Hepatic stellate cell (primary cell): ENCODE measurements at regions not wholly inside any gene's neighbourhood (a gene's known extent, or its start where the extent isn't known, plus 50 kb on each side); places are given as distances from the start of the nearest gene placed in this dataset.
"Not testable (repeated sequence)": the region's sequence is repeated elsewhere in the genome, so short reads cannot be mapped to it uniquely, and the experiment has no call there.

Experiments
- DNase-seq: peaks from one replicate; pipeline ENCODE4 v3.0.0; 2011; ENCODE audit warnings: low spot score

DNA sequence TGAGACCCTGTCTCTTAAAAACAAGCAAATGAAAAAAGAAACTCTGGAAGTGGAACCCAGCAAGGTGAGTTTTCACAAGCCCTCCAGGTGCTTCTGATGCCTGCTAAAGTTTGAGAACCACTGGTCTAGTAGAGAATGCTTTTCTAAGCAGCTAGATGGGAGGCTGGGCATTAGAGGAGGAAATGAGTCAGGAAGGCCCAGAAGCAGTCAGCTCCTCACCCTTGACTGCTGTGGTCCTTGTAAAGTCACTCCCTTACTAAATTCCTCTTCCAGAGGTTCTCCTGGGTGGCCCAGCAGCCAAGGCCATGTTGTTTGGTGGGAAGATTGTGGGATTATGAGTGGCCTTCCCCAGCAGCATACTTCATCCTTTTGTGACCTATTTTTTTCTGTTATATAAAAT, 52.0 kb upstream of the FYN start:
- peak; percentile 70 for DNase-seq

DNA sequence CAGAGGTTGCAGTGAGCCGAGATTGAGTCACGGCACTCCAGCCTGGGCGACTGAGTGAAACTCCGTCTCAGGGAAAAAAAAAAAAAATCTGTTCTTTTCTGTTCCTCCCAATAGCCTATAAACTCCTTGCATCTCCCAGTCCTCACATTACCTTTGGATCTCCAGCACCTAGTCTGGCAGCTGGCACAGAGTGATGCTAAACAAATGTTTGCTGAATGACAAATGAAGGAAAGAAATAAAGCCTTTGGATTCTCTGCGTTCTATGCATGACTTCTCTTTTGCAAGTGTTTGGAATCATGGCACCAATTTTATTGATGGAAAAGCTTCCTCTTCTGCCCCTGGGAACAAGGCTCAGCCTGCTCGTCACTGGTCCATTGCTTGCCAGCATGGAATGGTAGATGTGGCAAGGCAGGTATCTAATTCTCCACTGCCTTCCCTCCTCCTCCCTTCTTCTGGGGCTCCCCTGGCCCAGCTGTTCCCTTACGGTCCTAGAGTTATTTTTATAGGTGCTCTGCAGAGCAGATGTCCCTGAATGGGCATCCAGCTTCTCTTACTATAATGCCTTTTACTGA, 53.6 kb upstream of the FYN start:
- no peak for DNase-seq

DNA sequence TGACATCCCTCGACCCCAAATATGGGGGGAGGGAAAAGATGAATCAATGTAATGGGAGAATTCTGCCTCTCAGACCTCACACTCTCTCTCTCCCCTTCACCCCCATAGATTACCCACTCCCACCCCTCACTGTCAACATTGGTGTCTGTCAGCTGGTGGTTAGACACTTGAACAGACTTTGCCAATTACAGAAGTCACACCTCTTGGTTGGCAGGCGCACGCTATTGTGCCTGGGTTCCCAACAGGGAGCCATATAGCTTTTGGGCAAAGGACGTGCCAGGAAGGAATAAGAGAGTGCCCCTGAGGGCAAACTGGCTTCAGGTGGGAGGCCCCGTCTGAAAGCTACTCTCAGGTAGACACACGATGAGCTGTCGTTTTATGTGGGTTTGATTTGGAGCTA, 54.1 kb upstream of the FYN start:
- DNase-seq = no peak

DNA sequence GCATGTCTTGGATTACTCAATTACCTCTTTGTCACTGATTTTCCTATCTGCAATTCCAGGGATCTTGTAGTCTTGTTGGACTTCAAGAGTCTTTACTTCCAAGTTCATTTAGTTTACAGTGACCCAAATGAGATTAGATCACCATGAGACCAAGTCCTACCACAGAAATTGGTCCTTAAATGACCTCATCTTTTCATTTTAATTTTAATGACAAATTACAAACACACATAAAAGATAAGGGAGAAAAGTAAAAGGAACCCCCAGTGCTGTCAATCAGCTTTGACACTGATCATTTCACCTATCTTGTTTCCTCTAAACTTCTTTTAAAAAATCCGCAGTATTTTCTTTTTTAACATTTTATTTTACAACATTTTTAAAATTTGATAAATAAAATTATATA, 54.9 kb upstream of the FYN start:
- DNase-seq = no peak

DNA sequence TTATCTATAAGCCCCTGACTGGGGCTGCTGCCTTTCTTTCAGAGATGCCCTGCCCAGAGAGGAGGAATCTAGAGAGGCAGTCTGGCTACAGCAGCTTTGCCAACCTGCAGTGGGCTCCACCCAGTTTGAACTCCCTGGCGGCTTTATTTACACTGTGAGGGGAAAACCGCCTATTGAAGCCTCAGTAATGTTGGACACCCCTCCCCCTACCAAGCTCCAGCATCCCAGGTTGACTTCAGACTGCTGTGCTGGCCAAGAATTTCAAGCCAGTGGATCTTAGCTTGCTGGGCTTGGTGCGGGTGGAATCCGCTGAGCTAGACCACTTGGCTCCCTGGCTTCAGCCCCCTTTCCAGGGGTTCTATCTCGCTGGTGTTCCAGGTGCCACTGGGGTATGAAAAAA, 61.4 kb upstream of the FYN start:
- DNase-seq = not testable (repeated sequence)

DNA sequence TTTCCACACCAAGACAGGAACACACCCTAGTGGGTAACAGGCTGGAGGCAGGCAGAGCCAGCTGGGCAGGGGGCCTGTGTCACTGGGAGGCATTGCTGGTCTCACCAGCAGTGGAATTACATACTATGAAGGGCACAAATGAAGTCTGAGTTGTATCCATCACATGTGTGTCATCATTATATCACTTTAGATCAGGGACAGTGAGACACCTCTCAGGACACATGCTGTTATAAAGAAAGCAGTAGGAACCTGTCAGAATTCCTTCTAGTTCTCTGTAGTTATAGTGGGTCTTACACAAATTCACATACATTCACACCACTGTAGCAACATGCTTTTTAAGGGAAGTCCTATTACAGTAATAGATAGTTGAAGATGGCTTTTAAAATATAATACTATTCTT, 63.5 kb upstream of the FYN start:
- no peak for DNase-seq

DNA sequence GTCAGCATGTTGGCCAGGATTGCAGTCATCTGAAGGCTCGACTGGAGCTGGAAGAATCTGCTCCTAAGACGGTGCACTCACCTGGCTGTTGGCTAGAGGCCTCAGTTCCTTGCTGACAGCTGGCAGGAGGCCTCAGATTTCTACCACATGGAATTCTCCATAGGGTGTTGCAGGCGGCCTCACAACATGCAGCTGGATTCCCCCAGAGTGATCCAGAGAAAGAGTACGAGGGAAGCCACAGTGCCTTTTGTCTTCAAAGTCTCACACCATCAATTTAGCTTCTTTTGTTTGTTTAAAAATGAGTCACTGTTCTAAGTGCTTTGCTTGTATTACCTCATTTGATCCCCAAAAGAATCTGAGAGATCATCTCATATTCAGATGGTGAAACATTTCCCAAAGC, 65.5 kb upstream of the FYN start:
- DNase-seq = no peak

DNA sequence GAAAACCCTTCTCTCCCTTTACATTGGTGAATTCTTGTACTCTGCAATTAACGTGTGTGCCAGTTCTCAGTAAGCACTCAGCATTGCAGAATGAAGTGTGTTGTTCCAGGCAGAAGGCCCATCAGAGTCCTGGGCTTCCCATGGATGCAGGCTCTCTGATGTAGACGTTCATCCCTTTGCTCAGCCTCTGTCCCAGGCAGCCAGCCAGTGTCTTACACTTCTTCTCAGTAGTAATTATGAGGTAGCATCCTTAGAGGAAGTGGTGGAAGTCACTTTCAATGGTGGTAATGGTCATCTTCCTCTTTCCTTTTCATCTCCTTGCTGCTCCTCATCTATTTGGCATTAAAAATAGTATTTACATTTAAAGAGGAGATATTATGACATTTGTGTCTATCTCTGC, 66.7 kb upstream of the FYN start:
- DNase-seq = no peak

DNA sequence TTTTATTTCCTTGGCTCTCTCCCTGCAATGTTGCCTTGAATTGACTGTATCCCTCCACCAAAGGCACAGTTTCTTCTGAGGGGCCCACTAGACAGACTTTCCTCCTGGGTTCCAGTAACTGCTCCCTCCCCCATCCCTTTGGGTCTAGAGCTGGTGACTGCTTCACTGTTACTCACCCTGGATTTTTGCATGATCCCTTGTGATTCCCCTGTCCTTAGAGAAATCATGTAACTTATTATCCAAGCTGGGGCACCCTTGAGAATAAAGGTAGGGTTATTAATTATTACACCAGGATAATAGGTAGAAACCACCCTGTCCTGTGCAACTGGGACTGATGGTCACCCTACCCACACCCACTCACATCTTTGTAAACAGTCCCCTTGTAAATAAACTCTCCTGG, 67.5 kb upstream of the FYN start:
- DNase-seq = no peak

DNA sequence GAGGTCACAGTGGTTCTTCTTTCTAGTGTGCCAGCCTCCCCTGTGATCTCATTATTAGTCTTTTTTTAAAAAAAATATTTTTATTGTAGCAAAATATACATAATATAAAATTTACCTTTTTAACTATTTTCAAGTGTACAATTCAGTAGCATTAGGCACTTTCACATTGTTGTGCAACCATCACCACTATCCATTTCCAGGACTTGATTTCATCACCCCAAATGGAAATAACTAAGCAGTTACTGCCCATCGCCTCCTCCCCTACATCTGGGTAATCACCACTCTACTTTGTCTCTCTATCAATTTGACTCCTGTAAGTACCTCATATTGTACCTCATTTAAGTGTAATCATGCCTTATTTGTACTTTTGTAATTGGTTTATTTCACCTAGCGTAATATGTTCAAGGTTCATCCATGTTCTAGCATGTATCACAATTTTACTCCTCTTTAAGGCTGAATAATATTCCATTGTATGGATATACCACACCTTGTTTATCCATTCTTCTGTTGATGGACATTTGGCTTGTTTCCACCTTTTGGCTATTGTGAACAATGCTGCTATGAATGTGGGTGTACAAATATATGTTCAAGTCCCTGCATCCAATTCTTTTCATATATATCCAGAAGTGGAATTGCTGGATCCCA, 68.6 kb upstream of the FYN start:
- DNase-seq = no peak

DNA sequence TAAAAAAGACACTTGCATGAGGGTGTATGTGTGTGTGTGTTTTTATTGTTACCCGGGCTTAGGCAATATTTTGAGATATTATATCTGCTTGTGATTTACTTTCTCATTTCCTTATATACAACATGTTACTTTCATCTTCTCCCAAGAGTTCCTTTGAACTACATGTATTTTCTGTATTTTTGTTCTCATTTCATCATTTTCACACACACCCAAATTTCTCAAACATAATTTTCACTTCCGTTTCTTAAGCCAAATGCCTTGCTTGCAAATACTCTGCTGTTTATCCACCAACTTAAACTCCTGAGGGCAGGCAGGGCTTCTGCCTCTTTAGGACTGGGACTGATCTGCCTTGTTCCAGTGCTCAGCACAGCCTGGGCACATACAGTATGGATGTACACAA, 69.3 kb upstream of the FYN start:
- DNase-seq = no peak

DNA sequence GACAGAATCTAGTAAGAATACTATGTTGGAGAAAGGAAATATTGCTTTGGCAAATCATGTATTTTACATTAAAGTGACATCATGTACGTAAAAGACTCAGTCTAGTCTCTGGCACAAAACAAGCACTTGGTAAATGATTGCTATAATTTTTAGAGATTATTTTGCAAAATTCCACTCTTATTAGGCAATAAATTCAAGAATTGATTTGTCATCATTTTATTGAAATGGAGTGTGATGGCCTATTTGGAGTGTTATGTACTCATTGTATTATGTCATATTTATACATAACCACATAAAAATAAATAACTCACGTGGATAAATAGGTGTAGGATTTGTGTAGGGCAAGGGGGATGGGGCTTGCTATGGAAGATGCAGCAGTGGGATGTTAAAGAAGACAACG, 70.0 kb upstream of the FYN start:
- no peak for DNase-seq

DNA sequence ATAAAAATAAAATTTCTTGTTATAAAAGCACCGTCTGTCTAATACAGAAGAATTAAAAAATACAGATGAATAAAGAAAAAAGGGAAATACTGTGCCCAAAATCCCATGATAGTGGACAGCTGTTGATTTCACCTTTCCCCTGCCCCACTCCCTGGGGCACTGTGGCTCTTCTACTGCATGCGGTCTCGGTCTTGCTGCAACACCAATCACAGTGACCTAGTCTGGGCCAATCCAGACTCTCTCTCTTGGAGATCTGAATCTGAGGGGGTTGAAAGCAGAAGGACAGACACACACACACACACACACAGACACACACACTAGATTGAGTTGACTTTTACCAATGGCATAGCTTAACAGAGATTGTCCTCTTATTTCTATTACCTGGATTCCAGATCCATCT, 70.5 kb upstream of the FYN start:
- DNase-seq = no peak

DNA sequence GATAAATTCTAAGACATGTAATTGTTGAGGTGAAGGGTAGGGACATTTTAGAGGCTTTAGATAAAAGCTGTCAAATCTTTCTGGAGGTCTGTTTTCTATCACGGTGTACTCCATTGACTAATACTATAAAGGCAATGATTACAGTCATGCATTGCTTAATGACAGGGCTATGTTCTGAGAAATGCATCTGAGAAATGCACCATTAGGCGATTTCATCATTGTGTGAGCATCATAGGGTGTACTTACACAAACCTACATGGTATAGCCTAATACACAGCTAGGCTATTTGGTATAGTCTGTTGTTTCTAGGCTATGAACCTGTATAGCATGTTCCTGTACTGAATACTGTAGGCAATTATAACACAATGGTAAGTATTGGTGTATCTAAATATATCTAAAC, 71.3 kb upstream of the FYN start:
- DNase-seq = no peak

DNA sequence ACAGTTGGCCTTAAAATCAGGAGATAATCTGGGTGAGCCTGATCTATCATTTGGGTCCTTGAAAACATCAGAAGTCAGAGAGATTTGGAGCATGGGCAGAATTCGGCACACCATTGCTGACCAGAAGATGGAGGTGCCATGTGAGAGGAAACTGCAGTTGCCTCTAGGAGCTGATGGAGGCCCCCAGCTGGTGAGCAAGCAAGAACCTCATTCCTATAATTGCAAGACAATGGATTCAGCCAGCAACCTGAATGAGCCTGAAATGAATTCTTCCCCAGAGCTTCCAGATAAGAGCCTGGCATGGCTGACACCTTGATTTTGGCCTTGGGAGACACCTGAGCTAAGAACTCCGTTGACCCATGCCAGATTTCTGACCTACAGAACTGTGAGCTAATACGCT, 76.3 kb upstream of the FYN start:
- DNase-seq = no peak

DNA sequence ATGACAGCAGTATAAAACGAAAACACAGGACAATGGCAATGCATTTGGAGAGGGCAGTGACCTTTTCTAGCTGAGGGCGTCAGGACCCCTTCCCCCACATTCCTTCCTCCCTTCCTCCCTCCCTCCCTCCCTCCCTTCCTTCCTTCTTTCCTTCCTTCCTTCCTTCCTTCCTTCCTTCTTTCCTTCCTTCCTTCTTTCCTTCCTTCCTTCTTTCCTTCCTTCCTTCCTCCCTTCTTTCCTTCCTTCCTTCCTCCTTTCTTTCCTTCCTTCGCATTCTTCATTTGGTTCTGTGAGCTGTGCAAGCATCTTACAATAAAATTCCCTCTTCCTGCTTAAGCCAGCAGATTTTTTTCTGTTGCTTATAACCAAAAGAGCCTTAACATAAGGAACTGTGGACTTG, 76.7 kb upstream of the FYN start:
- DNase-seq = not testable (repeated sequence)

DNA sequence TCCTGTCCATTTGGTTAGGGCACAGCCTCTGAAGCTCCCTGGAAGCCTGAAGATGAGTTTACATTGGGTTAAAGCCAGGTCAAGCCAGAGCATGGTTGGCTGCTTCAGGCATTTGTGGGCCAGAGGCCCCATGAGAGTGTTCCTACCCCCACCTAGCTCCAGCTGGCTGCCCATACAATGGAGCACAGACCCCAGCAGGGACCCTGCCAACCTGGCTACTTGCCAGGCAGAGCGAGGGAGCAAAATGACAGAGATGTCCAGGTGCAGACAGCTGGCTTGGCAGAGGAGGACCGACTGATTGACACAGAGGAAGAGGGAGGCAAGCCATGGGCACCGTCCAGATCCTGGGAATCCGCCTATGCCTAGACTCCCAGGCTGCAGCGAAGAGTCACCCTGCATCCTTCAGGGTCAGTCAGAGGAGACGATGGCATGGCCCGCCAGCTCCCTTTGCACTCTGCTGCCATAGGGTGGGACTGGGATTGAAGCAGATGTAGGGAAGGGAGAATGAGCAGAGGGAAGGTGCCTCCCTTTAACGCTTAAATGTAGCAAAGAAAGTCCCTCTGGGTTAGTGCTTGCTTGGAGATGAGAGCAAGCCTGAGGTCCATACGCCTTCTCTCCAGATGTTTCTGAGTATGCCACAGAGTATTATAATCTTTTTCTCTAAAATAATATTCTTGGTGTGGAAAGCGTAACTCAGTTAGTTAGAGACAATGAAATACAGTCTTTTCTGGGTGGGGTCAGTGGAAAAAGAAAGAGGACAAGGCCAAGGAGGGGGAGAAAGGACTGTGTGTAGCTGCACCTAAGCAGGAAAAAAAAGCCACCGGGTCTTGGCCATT, 77.6 kb upstream of the FYN start:
- peak; percentile 33 for DNase-seq

DNA sequence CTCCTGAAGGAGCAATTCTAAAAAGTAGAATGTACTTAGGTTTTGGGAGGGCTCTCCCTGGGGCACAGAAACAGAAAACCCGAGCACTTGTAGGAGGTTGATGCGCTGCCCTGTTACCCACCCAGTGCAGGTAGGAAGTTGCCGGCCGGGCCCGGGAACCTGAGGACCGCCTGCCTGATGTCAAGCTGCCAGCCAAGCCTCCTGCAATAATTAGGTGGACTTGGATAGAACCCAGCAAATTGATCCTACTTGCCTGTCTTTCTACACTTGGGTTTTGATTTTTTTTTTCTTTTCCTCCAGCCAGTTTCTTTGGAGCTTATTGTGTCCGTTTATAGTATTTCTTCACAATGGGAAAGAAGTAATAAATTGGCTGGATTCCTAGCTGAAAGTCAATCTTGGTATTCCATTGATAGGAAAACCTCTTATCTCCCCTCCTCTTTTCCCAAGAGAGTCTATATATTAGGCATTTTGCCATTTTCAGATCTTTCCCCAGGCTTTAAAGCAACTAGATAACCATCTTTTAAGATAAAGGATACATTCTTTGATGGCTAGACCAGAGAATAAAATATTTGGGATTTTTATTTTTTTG, 78.3 kb upstream of the FYN start:
- DNase-seq = no peak

DNA sequence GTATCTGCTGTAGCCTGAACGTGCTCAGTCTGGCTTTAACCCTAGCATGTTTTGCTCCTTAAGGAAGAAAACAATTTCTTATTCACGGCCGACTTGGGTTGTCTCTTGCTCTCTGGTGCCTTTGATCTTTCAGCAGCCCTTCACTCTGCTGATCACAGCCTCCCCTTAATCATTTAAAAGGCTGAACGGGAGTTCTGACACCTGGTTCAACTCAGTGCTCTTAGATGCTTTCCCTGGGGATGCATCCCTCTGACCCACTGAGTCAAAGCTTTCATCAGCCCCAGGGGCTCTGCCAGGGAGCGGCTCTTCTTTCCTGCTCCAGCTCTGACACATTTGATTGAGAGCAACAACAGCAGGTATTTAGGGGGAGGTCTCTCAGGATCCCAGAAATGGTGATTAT, 79.0 kb upstream of the FYN start:
- DNase-seq = no peak

DNA sequence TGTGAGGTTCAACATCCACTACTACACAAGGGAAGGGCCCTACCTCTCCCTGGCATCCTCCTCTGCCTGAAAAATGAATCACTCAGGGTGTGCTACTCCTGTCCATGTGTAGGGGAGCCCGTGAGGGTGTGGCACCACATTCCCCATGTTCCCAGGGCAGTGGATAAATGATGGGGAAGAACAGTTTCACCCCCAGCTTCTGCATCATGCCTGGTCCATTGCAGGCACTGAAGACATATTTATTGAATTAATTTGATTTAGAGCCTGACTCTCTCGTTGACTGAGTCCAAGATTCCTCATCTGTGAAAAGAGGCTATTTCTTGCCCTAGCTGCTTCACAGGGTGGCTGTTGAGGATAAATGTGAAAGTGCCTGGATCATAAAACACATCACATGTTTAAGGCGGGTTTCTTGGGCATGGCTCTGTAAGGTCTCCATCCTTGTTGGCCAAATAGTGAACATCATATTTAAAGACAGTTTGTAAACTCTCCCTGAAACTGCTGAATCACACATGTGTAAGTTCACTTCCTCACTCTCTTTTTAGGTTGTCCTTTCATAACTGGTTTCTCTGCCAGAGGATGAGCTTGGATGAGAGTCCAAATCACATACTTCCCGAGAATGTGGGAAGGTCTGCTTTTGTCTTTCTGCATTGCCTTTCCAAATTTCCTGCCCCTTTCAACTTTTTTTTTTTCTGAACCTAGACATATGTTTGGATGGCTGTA, 79.7 kb upstream of the FYN start:
- no peak for DNase-seq

DNA sequence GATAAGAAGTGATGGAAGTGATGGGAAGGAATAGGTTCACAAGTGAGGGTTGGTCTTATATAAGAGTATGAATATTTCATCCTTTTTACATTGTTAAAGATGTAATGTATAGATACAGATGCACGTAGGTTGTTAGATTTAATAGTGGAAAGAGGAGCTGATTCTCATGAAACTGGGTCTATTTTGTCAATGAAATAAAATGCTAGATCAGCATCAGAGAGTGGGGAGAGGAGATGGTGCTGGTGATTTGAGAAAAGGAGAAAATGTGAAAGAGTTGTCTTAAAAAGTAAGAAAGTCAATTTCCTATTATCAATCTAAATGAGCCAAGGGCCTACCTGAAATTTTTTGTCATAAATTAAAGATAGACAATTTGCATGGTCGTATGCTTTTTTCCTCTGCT, 82.8 kb upstream of the FYN start:
- DNase-seq = no peak

DNA sequence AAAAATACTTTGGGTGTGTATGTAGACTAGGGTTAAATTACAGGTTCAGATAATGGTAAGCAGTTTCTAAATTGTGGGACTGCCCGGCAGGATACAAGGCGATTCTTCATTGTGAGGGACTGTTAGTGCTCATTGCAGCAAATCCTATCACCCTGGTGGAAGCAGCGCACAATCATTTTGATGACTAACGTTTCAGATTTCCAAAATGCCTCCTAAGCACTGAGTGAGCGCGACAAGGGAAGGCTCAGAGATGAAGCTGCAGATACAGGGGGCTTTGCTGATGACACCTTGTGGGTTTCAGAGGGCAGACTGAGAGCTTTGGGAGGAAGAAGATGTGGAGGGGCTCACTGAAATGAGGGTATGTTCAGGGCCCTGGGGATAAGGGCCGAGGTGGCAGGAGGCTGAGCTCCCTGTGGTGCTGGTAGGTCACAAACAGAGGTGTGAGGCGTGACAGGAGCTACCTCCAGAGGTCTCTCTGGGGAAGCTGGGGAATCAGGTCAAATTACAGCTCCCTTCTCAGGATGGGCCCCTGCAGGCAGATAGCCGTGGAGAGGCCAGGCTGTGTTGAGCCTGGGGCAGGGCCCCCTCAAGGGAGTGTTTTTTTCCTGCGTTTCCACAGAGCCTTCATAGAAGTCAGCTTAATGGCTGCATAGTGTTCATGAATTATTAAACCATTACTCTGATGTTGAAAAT, 84.5 kb upstream of the FYN start:
- DNase-seq = no peak
